Upper lobe of right lung (tissue), 1 donor: ENCODE measurements at regions not wholly inside any gene's neighbourhood (a gene's known extent, or its start where the extent isn't known, plus 50 kb on each side); places are given as distances from the start of the nearest gene placed in this dataset.
"Not testable (repeated sequence)": the region's sequence is repeated elsewhere in the genome, so short reads cannot be mapped to it uniquely, and the experiment has no call there.

Source experiments
- ATAC-seq: fragments of 200-7000 bp; cut with Tn5 transposase; one replicate; pipeline ENCODE4 v1.9.1; 2020; ENCODE audit warnings: mild to moderate bottlenecking, moderate library complexity
- DNase-seq: peaks from one replicate; pipeline ENCODE4 v3.0.0-alpha.2; 2020
- H3K27ac ChIP-seq: fragments of 200-600 bp; one replicate; pipeline ENCODE4 v1.8.0; 2022
- H3K27me3 ChIP-seq: fragments of 200-600 bp; one replicate; pipeline ENCODE4 v1.8.0; 2022; ENCODE audit warnings: mild to moderate bottlenecking
- H3K36me3 ChIP-seq: fragments of 200-600 bp; one replicate; pipeline ENCODE4 v1.8.0; 2022
- H3K4me1 ChIP-seq: fragments of 200-600 bp; one replicate; pipeline ENCODE4 v1.8.0; 2022
- H3K4me3 ChIP-seq: fragments of 200-600 bp; one replicate; pipeline ENCODE4 v1.8.0; 2022; ENCODE audit warnings: mild to moderate bottlenecking
- H3K9me3 ChIP-seq: fragments of 200-600 bp; one replicate; pipeline ENCODE4 v1.8.0; 2022
- CTCF ChIP-seq: fragments of 200-600 bp; IDR thresholded peaks from one replicate; pipeline ENCODE4 v1.8.0; 2022; ENCODE audit warnings: antibody characterized with exemption
- intact Hi-C: fragments of 100-400 bp; cut with DNase I; formaldehyde crosslinking; loops from one replicate; pipeline ENCODE4 v1.11.0; 2022
- donor health status: DM: no; HTN: yes; CAD: no; lungs with severe emphysema.

- Histone ChIP-seq H3K27ac (no peak overlapping the region), H3K9me3 (no peaks in the 10 kb centered on the region), H3K36me3 (no peaks in the 10 kb centered on the region), H3K4me1 (no peaks in the 10 kb centered on the region), H3K27me3 (no peaks in the 10 kb centered on the region), H3K4me3 (no peak overlapping the region)
- DNase-seq (no peak), ATAC-seq (no peak)
- no peak for TF ChIP-seq CTCF
- intact Hi-C loops, result no loop called here
Observed at GRCh38 chr15:26201177-26201858, 338.2 kb upstream of the ATP10A start.

GRCh38 chr15:26200427-26200826 lies 337.3 kb upstream of the ATP10A start:
- ATAC-seq, result no peak
- H3K36me3 ChIP-seq, result no peaks in the 10 kb centered on the region
- no peaks in the 10 kb centered on the region for H3K4me1 ChIP-seq
- H3K27ac ChIP-seq, result no peak overlapping the region
- H3K27me3 ChIP-seq, result no peaks in the 10 kb centered on the region
- intact Hi-C loops, result no loop called here
- no peaks in the 10 kb centered on the region for H3K9me3 ChIP-seq
- DNase-seq, result no peak
- H3K4me3 ChIP-seq, result no peak overlapping the region
- no peak for TF ChIP-seq CTCF

DNA sequence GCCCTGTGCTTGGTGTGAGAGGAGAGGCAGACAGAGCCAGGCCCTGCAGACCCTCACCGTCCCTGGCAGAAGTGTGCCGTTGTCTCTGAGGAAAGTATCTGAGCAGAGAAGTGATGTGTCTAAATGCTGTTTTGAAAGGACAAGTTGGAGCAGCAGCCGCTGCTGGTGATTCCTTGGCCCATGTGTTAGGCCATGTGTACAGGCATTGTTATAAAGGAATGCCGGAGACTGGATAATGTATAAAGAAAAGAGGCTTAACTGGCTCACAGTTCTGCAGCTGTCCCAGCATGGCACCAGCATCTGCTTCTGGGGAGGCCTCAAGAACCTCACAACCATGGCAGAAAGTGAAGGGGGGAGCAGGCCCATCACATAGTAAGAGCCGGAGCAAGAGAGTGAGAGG lies 334.6 kb upstream of the ATP10A start:
- no peak overlapping the region for H3K4me3 ChIP-seq
- ATAC-seq, result no peak
- TF ChIP-seq CTCF, result no peak
- H3K4me1 ChIP-seq, result no peaks in the 10 kb centered on the region
- H3K27me3 ChIP-seq, result no peaks in the 10 kb centered on the region
- no peak overlapping the region for H3K27ac ChIP-seq
- no peaks in the 10 kb centered on the region for H3K36me3 ChIP-seq
- intact Hi-C loops, result no loop called here
- no peak for DNase-seq
- H3K9me3 ChIP-seq, result no peaks in the 10 kb centered on the region

DNA sequence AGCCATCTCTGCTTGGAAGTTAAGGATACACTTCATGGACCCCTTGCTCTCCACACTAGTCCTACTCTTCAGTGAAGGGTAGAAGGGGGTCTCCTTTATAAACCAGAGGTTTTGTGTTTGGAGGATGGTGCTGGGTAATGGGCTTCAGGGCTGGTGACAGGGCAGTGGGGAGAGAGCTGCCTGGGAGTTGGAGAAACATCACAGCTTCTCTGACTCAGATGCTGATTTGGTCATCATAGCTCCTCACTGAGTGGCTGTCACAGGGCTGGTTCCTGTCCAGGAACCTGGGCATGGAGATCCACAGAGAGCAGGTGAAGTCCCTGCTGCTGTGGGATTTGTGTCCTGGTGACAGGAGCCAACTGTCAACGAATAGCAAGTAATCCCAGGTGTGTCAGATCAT lies 333.9 kb upstream of the ATP10A start:
- no peaks in the 10 kb centered on the region for H3K9me3 ChIP-seq

GRCh38 chr15:26191193-26191592 lies 328.1 kb upstream of the ATP10A start:
- no peak for ATAC-seq
- H3K4me3 ChIP-seq, result no peak overlapping the region
- H3K9me3 ChIP-seq, result no peaks in the 10 kb centered on the region
- H3K36me3 ChIP-seq, result no peaks in the 10 kb centered on the region
- no peak for TF ChIP-seq CTCF
- DNase-seq, result no peak
- H3K27me3 ChIP-seq, result no peaks in the 10 kb centered on the region
- no peak overlapping the region for H3K27ac ChIP-seq
- H3K4me1 ChIP-seq, result no peaks in the 10 kb centered on the region
- intact Hi-C loops, result no loop called here

More for the DNA sequence above, 333.9 kb upstream of the ATP10A start:
- H3K27ac ChIP-seq, result no peak overlapping the region
- H3K4me3 ChIP-seq, result no peak overlapping the region
- no peaks in the 10 kb centered on the region for H3K36me3 ChIP-seq
- no peak for TF ChIP-seq CTCF
- no peak for ATAC-seq
- H3K27me3 ChIP-seq, result no peaks in the 10 kb centered on the region
- no peaks in the 10 kb centered on the region for H3K4me1 ChIP-seq
- intact Hi-C loops, result no loop called here
- no peak for DNase-seq

GRCh38 chr15:26186138-26186537 lies 323.0 kb upstream of the ATP10A start:
- ATAC-seq, H3K27ac ChIP-seq, DNase-seq, H3K27me3 ChIP-seq, H3K36me3 ChIP-seq, intact Hi-C loops, H3K9me3 ChIP-seq, H3K4me1 ChIP-seq, H3K4me3 ChIP-seq: not testable (repeated sequence)
